ENCODE measurements at regions not wholly inside any gene's neighbourhood (a gene's known extent, or its start where the extent isn't known, plus 50 kb on each side); places are given as distances from the start of the nearest gene placed in this dataset.

- Histone ChIP-seq H3K4me3 (no peak overlapping the region), H3K27me3 (no peaks in the 10 kb centered on the region), H3K27ac (no peak overlapping the region), H3K9ac (ENCODE audit: low read depth in 2 of 2, low read length in 2 of 2) (no peak overlapping the region), H3K4me1 (no peaks in the 10 kb centered on the region), H3K9me3 (no peaks in the 10 kb centered on the region), H3K36me3 (no peaks in the 10 kb centered on the region)
- TF ChIP-seq CTCF (IDR thresholded peaks at IDR 0.05) = no peak
- intact Hi-C loops (cut with DNase I) = no loop called here
- no peak for DNase-seq
Observed at GRCh38 chr3:144455841-144456440, 484.3 kb downstream of the DIPK2A start.

GRCh38 chr3:144457758-144458157, 486.1 kb downstream of the DIPK2A start:
- no peak overlapping the region for H3K9ac ChIP-seq (ENCODE audit: low read depth in 2 of 2, low read length in 2 of 2)
- no peak overlapping the region for H3K4me3 ChIP-seq
- H3K27me3 ChIP-seq = no peaks in the 10 kb centered on the region
- no peak for DNase-seq
- TF ChIP-seq CTCF (IDR thresholded peaks at IDR 0.05) = no peak
- H3K9me3 ChIP-seq = no peaks in the 10 kb centered on the region
- intact Hi-C loops (cut with DNase I) = no loop called here
- no peaks in the 10 kb centered on the region for H3K4me1 ChIP-seq
- no peaks in the 10 kb centered on the region for H3K36me3 ChIP-seq
- no peak overlapping the region for H3K27ac ChIP-seq

GRCh38 chr3:144458283-144458682, 486.7 kb downstream of the DIPK2A start:
- no peak overlapping the region for H3K9ac ChIP-seq (ENCODE audit: low read depth in 2 of 2, low read length in 2 of 2)
- TF ChIP-seq CTCF (IDR thresholded peaks at IDR 0.05) = no peak
- DNase-seq = no peak
- H3K36me3 ChIP-seq = no peaks in the 10 kb centered on the region
- H3K4me3 ChIP-seq = no peak overlapping the region
- no peaks in the 10 kb centered on the region for H3K9me3 ChIP-seq
- intact Hi-C loops (cut with DNase I) = no loop called here
- no peaks in the 10 kb centered on the region for H3K4me1 ChIP-seq
- H3K27ac ChIP-seq = no peak overlapping the region
- H3K27me3 ChIP-seq = no peaks in the 10 kb centered on the region

- Histone ChIP-seq H3K27ac (no peak overlapping the region), H3K4me1 (no peaks in the 10 kb centered on the region), H3K27me3 (no peaks in the 10 kb centered on the region), H3K9me3 (no peaks in the 10 kb centered on the region), H3K9ac (ENCODE audit: low read depth in 2 of 2, low read length in 2 of 2) (no peak overlapping the region), H3K36me3 (no peaks in the 10 kb centered on the region), H3K4me3 (no peak overlapping the region)
- intact Hi-C loops (cut with DNase I) = no loop called here
- TF ChIP-seq CTCF (IDR thresholded peaks at IDR 0.05) = no peak
- no peak for DNase-seq
Observed at GRCh38 chr3:144462337-144462736, 490.7 kb downstream of the DIPK2A start.

- Histone ChIP-seq H3K27ac (no peak overlapping the region), H3K9ac (ENCODE audit: low read depth in 2 of 2, low read length in 2 of 2) (no peak overlapping the region), H3K4me3 (no peak overlapping the region), H3K4me1 (no peaks in the 10 kb centered on the region), H3K36me3 (no peaks in the 10 kb centered on the region), H3K27me3 (no peaks in the 10 kb centered on the region), H3K9me3 (no peaks in the 10 kb centered on the region)
- no peak for TF ChIP-seq CTCF (IDR thresholded peaks at IDR 0.05)
- no peak for DNase-seq
- intact Hi-C loops (cut with DNase I) = no loop called here
Observed at GRCh38 chr3:144463911-144464310, 492.3 kb downstream of the DIPK2A start.

Measured in colonic mucosa (tissue), 4 donors.